IMR-90 (cell line): ENCODE measurements at regions not wholly inside any gene's neighbourhood (a gene's known extent, or its start where the extent isn't known, plus 50 kb on each side); places are given as distances from the start of the nearest gene placed in this dataset.

ENCODE experiments used
- CHD1 ChIP-seq: IDR thresholded peaks from 2 replicates; pipeline ENCODE4 v1.6.1; 2012; ENCODE audit warnings: low read depth, low read length, improper control_type of control experiment
- CTCF ChIP-seq: conservative IDR thresholded peaks from 2 replicates; pipeline ENCODE4 v1.5.1; 2012; ENCODE audit warnings: mild to moderate bottlenecking, low read depth, low read length, improper control_type of control experiment
- ELK1 ChIP-seq: fragments of 150-350 bp; IDR thresholded peaks from 2 replicates; pipeline ENCODE4 v1.6.1; 2016; ENCODE audit warnings: low read depth, mild to moderate bottlenecking, low read length, moderate library complexity, borderline replicate concordance
- FOS ChIP-seq: fragments of 150-350 bp; IDR thresholded peaks from 2 replicates; pipeline ENCODE4 v1.6.1; 2016; ENCODE audit warnings: low read depth, low read length
- MAFK ChIP-seq: IDR thresholded peaks from 2 replicates; pipeline ENCODE4 v1.6.1; 2012; ENCODE audit warnings: low read depth, low read length, improper control_type of control experiment
- MAZ ChIP-seq: IDR thresholded peaks from 2 replicates; pipeline ENCODE4 v1.6.1; 2012; ENCODE audit warnings: low read depth, mild to moderate bottlenecking, low read length, improper control_type of control experiment, moderate library complexity, borderline replicate concordance
- MXI1 ChIP-seq: IDR thresholded peaks from 2 replicates; pipeline ENCODE4 v1.6.1; 2012; ENCODE audit warnings: low read depth, mild to moderate bottlenecking, low read length, moderate library complexity, borderline replicate concordance
- POLR2A ChIP-seq: IDR thresholded peaks from 2 replicates; pipeline ENCODE4 v1.6.1; 2012; ENCODE audit warnings: mild to moderate bottlenecking, low read depth, low read length
- RAD21 ChIP-seq: IDR thresholded peaks from 2 replicates; pipeline ENCODE4 v1.6.1; 2012; ENCODE audit warnings: low read length, improper control_type of control experiment
- RCOR1 ChIP-seq: IDR thresholded peaks from 2 replicates; pipeline ENCODE4 v1.6.1; 2012; ENCODE audit warnings: mild to moderate bottlenecking, low read length, improper control_type of control experiment; ENCODE audit not compliant: insufficient replicate concordance
- RFX5 ChIP-seq: IDR thresholded peaks from 2 replicates; pipeline ENCODE4 v1.8.0; 2012; ENCODE audit warnings: low read depth, mild to moderate bottlenecking, low read length, moderate library complexity
- SMC3 ChIP-seq: fragments of 150-350 bp; IDR thresholded peaks from 2 replicates; pipeline ENCODE4 v1.6.1; 2016; ENCODE audit warnings: low read depth, mild to moderate bottlenecking, antibody characterized with exemption, low read length, moderate library complexity
- USF2 ChIP-seq: fragments of 150-350 bp; IDR thresholded peaks from 2 replicates; pipeline ENCODE4 v1.6.1; 2017; ENCODE audit warnings: mild to moderate bottlenecking, antibody characterized with exemption, low read length, low read depth

- TF ChIP-seq RFX5 (no peak), CTCF (no peak), RAD21 (no peak), MXI1 (no peak), FOS (no peak), POLR2A (no peak), CHD1 (no peak), SMC3 (no peak), RCOR1 (no peak), MAFK (no peak), MAZ (no peak), USF2 (no peak), ELK1 (no peak)
Observed at GRCh38 chr6:14787250-14787649, 458.6 kb upstream of the JARID2 start.
